Astrocyte of the hippocampus (primary cell): ENCODE measurements at regions not wholly inside any gene's neighbourhood (a gene's known extent, or its start where the extent isn't known, plus 50 kb on each side); places are given as distances from the start of the nearest gene placed in this dataset.

Source experiments
- DNase-seq: peaks from one replicate; pipeline ENCODE4 v3.0.0; 2011; ENCODE audit warnings: low read depth, low spot score

GRCh38 chr9:108722396-108722795 is 133.4 kb downstream of the ACTL7B start:
- no peak for DNase-seq

- DNase-seq = no peak
Observed at GRCh38 chr9:108720191-108720642, 135.6 kb downstream of the ACTL7B start.

DNA sequence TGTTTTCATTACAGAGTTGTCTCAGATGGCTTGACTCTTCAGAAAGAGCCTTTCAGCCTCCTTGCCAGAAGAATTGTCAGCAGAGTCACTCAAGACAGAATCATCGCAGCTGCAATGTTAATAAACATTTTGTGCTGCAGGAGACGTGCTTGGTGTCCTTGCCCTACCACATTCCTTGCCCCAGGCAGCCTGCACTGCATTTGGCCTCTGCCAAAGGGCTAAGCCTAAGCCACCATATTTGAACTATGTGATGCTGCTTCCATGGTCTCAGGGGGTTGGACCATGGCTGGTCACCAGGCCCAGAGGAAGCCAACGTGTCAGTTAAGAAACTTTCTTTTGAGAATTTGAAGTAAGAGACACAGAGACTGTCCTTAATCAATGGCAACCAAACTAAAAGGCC is 145.4 kb downstream of the ACTL7B start:
- no peak for DNase-seq

DNA sequence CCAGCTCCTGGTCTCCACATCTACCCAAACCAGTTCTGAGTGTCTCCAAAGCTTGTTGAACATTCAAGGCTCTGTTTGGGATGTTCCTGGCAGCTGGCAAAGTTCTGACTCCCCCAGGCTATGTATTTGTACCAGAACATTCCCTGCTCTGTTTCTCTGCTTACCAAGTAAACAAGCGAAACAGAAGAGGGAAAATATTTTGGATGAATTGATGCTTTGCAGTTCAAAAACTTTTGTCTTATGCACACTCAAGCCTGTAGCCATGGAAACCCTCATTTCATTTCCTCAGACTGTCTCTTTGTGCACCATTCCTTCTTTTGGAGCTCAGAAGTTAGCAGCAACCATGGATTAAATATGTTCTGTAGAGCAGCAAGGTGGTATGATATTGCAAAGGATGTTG is 145.8 kb downstream of the ACTL7B start:
- no peak for DNase-seq

DNA sequence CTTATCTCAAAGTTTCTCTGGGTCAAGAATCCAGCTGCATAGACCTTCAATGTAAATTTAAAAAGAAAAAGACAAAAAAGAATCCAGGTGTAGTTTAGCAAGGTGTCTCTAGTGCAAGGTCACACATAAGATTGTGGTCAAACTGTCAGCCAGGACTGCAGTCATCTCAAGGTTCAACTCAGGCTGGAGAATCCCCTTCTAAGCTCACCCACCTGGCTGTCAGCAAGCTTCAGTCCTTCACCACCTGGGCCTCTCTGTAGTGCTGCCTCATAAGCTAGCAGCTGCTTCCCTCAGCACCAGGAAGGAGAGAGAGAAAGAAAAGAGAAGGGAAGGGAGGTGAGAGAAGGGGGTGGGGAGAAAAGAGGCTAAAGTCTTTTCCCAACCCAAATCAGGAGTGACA is 146.7 kb downstream of the ACTL7B start:
- DNase-seq = no peak

DNA sequence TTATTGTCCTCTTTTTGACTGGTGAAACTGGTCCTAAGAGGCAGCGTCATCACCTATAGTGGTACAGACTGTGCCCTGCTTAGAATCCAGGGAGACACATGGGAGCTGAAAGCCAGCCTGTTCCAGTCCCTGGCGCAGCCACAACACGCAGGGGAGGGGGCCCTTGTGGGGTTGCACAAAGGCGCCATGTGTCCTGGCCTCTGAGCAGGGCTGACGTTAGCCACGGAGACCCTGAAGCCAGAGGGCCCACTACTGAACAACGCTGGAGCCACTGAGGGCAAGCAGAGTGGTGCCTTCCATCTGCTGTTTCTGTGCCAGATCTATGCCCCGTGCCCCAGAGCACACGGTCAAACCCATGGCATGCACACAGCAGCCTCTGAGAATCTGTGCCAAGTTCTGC is 147.3 kb downstream of the ACTL7B start:
- no peak for DNase-seq

GRCh38 chr9:108707120-108707519 is 148.7 kb downstream of the ACTL7B start:
- DNase-seq = no peak

GRCh38 chr9:108704156-108704852 is 151.5 kb downstream of the ACTL7B start:
- peak; percentile 66 for DNase-seq

DNA sequence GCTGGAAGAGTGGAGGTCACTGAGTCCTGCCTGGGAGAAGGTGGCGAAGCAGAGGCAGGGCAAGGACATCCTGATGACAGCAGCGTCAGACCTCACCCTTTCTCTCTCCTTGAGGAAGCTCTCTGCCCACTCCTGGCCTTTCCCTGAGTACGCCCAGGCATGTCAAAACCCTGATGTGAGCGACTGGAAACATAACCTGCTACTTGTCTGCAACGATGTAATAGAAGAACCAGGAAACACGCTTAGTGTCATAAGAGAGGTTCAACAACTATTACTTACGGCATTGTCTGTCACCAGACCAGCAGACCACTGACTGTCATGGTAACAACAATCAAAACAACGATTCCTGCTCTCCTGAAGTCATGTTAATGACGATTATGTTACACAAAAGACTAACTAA is 152.4 kb downstream of the ACTL7B start:
- DNase-seq = no peak

DNA sequence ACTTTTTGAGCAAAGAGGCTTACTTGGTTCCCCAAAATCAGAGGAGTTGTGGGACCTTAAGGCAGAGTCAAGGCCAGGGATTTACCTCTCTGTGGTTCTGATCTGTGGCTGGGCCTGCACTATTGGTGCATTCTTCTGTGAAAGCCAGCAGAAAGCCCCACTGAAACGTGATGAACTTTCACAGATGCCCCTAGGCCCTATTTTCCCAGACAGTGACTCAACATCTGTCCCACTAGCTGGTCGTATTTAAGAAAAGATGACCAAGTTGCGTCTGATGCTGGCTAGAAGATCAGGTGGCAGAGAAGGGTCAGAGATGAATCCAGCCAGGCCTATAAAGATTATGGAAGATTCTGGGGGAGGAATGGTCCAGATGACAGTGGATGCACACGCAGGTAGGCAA is 153.1 kb downstream of the ACTL7B start:
- no peak for DNase-seq

GRCh38 chr9:108698801-108699200 is 157.0 kb downstream of the ACTL7B start:
- DNase-seq = no peak

- no peak for DNase-seq
Observed at GRCh38 chr9:108698231-108698630, 157.6 kb downstream of the ACTL7B start.

- no peak for DNase-seq
Observed at GRCh38 chr9:108696156-108696555, 159.6 kb downstream of the ACTL7B start.

DNA sequence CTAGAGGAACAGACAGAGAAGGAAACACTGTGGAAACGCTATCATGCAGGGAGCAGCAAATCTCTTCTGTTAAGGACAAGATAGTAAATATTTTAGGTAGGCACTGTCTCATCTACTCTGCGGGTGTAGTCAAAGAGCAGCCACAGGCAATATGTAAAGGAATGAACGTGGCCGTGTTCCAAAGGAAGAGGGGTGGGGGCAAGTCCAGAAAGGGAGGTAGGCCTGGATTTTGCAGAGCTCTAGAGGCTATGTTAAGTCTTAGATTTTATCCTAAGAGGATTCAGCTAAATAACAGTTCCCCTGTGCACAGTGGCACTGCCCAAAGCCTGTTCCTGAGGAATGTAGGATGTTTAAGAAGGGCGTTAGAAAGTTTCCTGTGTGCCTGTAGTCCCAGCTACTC is 161.6 kb downstream of the ACTL7B start:
- no peak for DNase-seq

DNA sequence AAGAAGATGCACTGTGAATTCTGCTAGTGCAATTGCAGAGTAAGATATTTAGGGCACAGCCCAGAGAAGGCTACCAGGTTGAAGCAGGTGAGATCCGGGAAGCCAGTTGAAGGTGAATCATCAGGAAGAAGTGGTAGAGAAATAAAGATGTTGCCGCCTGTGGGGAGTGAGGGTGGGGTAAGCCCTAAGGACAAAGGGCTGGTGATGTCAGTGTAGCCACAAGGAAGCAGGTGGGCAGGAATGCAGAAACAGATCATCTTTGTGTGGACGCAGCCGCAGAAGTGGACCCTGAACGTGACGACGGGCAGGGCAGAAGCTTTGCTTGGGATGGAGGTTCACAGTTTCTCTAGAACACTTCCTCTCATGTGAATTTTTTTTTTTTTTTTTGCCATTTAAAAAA is 164.2 kb downstream of the ACTL7B start:
- DNase-seq = no peak

DNA sequence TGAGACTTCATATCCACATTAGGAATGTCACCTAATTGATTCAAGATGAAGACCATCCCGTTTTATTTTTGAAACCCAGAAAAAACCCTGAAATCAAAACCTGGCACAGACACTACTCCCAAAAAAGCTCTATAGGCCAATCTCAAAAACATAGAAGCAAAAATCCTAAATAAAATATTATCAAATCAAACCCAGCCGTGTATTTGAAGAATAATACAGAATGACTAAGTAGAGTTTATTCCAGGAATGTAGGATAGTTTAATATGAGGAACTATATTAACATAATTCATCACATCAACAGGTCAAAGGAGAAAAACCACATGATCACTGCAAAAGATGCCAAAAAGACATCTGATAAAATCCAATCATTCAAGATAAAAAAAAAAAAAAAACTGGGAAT is 167.1 kb downstream of the ACTL7B start:
- no peak for DNase-seq

- no peak for DNase-seq
Observed at GRCh38 chr9:108688051-108688450, 167.7 kb downstream of the ACTL7B start.

DNA sequence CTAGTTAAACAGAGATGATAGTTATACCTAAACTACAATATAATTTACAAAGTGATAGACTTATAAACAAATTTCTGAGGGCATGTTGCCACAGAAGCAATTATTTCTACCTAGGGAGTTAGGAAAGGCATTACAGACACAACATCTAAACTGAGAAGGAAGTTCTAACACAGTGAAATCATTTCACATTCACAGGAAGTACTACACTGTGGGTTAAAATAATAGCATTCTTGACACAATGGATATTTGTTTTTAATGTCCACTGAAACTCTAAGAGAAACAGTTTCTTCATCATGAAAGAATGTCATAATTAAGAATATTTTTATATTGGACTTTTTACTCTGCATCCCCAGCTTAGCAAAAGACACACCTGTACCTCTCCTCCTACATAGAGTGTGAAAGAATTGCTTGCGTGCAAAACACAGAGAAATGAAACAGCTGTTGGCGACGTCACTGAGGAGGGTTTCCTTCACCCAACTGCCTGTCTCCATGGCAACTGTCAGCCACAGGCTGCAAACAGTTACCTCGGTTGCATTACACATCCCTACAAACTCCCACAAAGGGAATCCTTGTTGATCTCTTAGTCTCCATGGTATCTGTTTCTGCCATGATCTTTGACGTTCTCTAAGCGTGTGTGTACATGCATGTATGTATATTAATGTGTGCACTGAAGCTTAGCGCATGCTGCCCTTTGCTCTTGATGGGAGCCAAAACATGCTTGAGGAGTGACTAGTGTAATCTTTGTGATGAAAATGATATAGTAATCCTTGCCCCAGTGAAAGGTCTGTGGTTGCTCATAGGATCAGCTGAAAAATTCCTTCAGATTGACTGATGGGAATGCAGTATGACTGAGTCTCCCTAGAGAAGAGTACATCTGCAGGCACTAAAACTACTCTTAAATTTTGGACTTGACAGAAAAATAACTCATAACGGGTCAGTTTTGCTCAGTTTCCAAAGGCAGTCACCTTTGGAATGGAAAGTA is 168.5 kb downstream of the ACTL7B start:
- DNase-seq = peak; percentile 53

GRCh38 chr9:108684288-108685025 is 171.3 kb downstream of the ACTL7B start:
- no peak for DNase-seq

DNA sequence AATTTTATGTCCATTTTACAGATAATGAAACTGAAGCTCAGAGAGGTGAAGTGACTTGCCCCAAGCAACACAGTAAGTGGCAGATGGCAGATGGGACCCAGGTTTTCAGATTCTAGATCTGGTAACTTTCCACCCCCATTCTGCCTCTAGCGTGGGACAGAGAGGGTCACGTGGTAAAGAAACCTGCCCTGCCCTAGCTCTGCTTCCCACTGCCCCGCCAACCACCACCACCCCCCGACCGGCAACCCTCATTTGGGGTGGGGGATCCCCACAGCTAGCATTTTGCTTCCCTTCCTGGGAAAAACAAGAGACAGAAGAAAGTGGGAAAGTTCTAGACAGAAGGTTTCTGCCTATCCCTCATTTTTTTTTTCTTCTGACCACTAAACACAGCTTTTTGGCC is 172.5 kb downstream of the ACTL7B start:
- no peak for DNase-seq

- no peak for DNase-seq
Observed at GRCh38 chr9:108681851-108682590, 173.8 kb downstream of the ACTL7B start.
